ENCODE measurements at regions not wholly inside any gene's neighbourhood (a gene's known extent, or its start where the extent isn't known, plus 50 kb on each side); places are given as distances from the start of the nearest gene placed in this dataset.

GRCh38 chr11:116332391-116332790 lies 440.4 kb downstream of the BUD13 start:
- TF ChIP-seq POLR2A (IDR thresholded peaks at IDR 0.05) = no peak
- TF ChIP-seq CTCF (IDR thresholded peaks at IDR 0.05) = no peak
